Right lobe of liver (tissue), 6 donors: ENCODE measurements at regions not wholly inside any gene's neighbourhood (a gene's known extent, or its start where the extent isn't known, plus 50 kb on each side); places are given as distances from the start of the nearest gene placed in this dataset.

Experiments
- ATAC-seq, 4 donors: fragments of 200-7000 bp; cut with Tn5 transposase; one replicate each; pipeline ENCODE4 v1.9.1; 2020; ENCODE audit warnings: mild to moderate bottlenecking in 4 of 4, moderate library complexity in 4 of 4
- DNase-seq, 3 donors: peaks; one replicate each; pipeline ENCODE4 v3.0.0-alpha.2; 2020
- H3K27ac ChIP-seq, 3 donors: fragments of 200-600 bp; one replicate each; pipeline ENCODE4 v1.8.0; 2022
- H3K27me3 ChIP-seq, 2 donors: fragments of 200-600 bp; one replicate each; pipeline ENCODE4 v1.8.0; 2022
- H3K36me3 ChIP-seq, 4 donors: fragments of 200-600 bp; sonication (generic) in 1 of 4; one replicate each; pipeline versions ENCODE4 v1.5.1 to v1.8.0; 2017 to 2022; ENCODE audit warnings: control low read depth in 1 of 4
- H3K4me1 ChIP-seq, 4 donors: fragments of 200-600 bp; sonication (generic) in 1 of 4; one replicate each; pipeline versions ENCODE4 v1.5.1 to v1.8.0; 2017 to 2022; ENCODE audit warnings: control low read depth in 1 of 4
- H3K4me3 ChIP-seq, 3 donors: fragments of 200-600 bp; one replicate each; pipeline ENCODE4 v1.8.0; 2022
- H3K9me3 ChIP-seq, 4 donors: fragments of 200-600 bp; sonication (generic) in 1 of 4; one replicate each; pipeline versions ENCODE4 v1.5.1 to v1.8.0; 2017 to 2022; ENCODE audit warnings: control low read depth in 1 of 4
- CTCF ChIP-seq, 4 donors: fragments of 200-600 bp in 3 of 4; fragments of 450-650 bp in 1 of 4; IDR thresholded peaks; one replicate each; pipeline versions ENCODE4 v1.5.1 to v1.8.0; 2016 to 2022; ENCODE audit warnings: antibody characterized with exemption in 4 of 4, mild to moderate bottlenecking in 2 of 4
- POLR2A ChIP-seq: fragments of 450-650 bp; IDR thresholded peaks from one replicate; pipeline ENCODE4 v1.6.1; 2017; ENCODE audit warnings: antibody characterized with exemption, mild to moderate bottlenecking
- WGBS: methylation state at CpG from one replicate; pipeline ENCODE4 v1.1.6; 2018; ENCODE audit warnings: low coverage, low lambda C conversion rate; ENCODE audit not compliant: insufficient coverage; ENCODE audit errors: missing lambda C conversion rate; 5-methylcytosine and 5-hydroxymethylcytosine counted together
- intact Hi-C, 2 donors: fragments of 100-400 bp; cut with DNase I; formaldehyde crosslinking; loops; one replicate each; pipeline versions ENCODE4 v1.11.2 to v1.14.1; 2022
- donor health status: DM: no; HTN: yes; CAD: no.
- donor health status: DM: no; HTN: no; CAD: no.
- donor health status: DM: no; HTN: no; CAD: no.
- donor health status: DM: no; HTN: yes; CAD: no.
- donor health status: DM: no; HTN: yes; CAD: no.

GRCh38 chr4:97475621-97476020 lies 667.7 kb downstream of the STPG2 start:
- 37% methylated on average over 2 of the region's 3 CpGs for WGBS
- Histone ChIP-seq H3K4me1 (peaks cover 0 to 19% (median 2%) of the 10 kb centered on the region in 4 donors), H3K27me3 (no peaks in the 10 kb centered on the region), H3K9me3 (no peaks in the 10 kb centered on the region), H3K36me3 (no peaks in the 10 kb centered on the region), H3K27ac (no peak overlapping the region), H3K4me3 (no peak overlapping the region)
- DNase-seq: no peak
- intact Hi-C loops: no loop called here
- TF ChIP-seq CTCF (IDR thresholded peaks at IDR 0.05) (no peak), POLR2A (no peak)
- ATAC-seq: peak; percentile 47 to 74 (median 68)

- H3K4me1 ChIP-seq: peaks cover 0 to 19% (median 2%) of the 10 kb centered on the region in 4 donors
- H3K9me3 ChIP-seq: no peaks in the 10 kb centered on the region
- no peaks in the 10 kb centered on the region for H3K36me3 ChIP-seq
- DNase-seq (no peak), ATAC-seq (peak; percentile 77 to 87 (median 84))
- intact Hi-C loops: no loop called here
- H3K27me3 ChIP-seq: no peaks in the 10 kb centered on the region
- H3K27ac ChIP-seq: no peak overlapping the region
- 28% methylated on average over 3 of the region's 3 CpGs for WGBS
- no peak overlapping the region for H3K4me3 ChIP-seq
- TF ChIP-seq CTCF (IDR thresholded peaks at IDR 0.05): no peak
- TF ChIP-seq POLR2A: no peak
Observed at GRCh38 chr4:97477974-97478373, 665.3 kb downstream of the STPG2 start.

GRCh38 chr4:97479388-97479787 lies 663.9 kb downstream of the STPG2 start:
- Histone ChIP-seq H3K4me3 (no peak overlapping the region), H3K27ac (no peak overlapping the region), H3K9me3 (no peaks in the 10 kb centered on the region), H3K36me3 (no peaks in the 10 kb centered on the region), H3K4me1 (peaks cover 0 to 19% (median 2%) of the 10 kb centered on the region in 4 donors), H3K27me3 (no peaks in the 10 kb centered on the region)
- intact Hi-C loops: no loop called here
- WGBS: 46% methylated on average over 1 of the region's 1 CpG
- TF ChIP-seq CTCF (IDR thresholded peaks at IDR 0.05) (no peak), POLR2A (no peak)
- DNase-seq (no peak), ATAC-seq (no peak)

- Histone ChIP-seq H3K36me3 (no peaks in the 10 kb centered on the region), H3K9me3 (no peaks in the 10 kb centered on the region), H3K27ac (no peak overlapping the region), H3K4me3 (no peak overlapping the region), H3K4me1 (peaks cover 0 to 9% (median under 1%) of the 10 kb centered on the region in 4 donors), H3K27me3 (no peaks in the 10 kb centered on the region)
- WGBS: 78% methylated on average over 3 of the region's 3 CpGs
- DNase-seq (no peak), ATAC-seq (no peak)
- intact Hi-C loops: no loop called here
- TF ChIP-seq CTCF (IDR thresholded peaks at IDR 0.05) (no peak), POLR2A (no peak)
Observed at GRCh38 chr4:97491856-97492255, 651.4 kb downstream of the STPG2 start.
